ENCODE measurements at regions not wholly inside any gene's neighbourhood (a gene's known extent, or its start where the extent isn't known, plus 50 kb on each side); places are given as distances from the start of the nearest gene placed in this dataset.

GRCh38 chr12:124410354-124411175, 115.7 kb downstream of the RFLNA start:
- H3K36me3 ChIP-seq (ENCODE audit: insufficient read depth, low read length) = peaks cover 77% of the 10 kb centered on the region
- ATAC-seq (ENCODE audit: insufficient read depth, low read depth) = peak; percentile 69

GRCh38 chr12:124408822-124409517, 114.1 kb downstream of the RFLNA start:
- DNase-seq (no peak), ATAC-seq (ENCODE audit: insufficient read depth, low read depth) (no peak)
- H3K36me3 ChIP-seq (ENCODE audit: insufficient read depth, low read length) = peaks cover 73% of the 10 kb centered on the region
- no peak overlapping the region for H3K4me3 ChIP-seq (ENCODE audit: low read depth in 1 of 2, low read length in 2 of 2)
- no peak for TF ChIP-seq CTCF (IDR thresholded peaks at IDR 0.05; ENCODE audit: borderline replicate concordance, extremely low read depth, low read length, poor library complexity, severe bottlenecking)
- TF ChIP-seq EZH2 (IDR thresholded peaks at IDR 0.05; ENCODE audit: borderline replicate concordance, low read depth, low read length, severe bottlenecking) = no peak
- no peak overlapping the region for H2AFZ ChIP-seq (ENCODE audit: low read depth, low read length)
- no peak overlapping the region for H3K27ac ChIP-seq (ENCODE audit: low read length)
- H3K4me2 ChIP-seq (ENCODE audit: insufficient read depth, low read length) = no peak overlapping the region
- no peaks in the 10 kb centered on the region for H3K27me3 ChIP-seq (ENCODE audit: insufficient read depth, low read length, poor library complexity)
- peaks cover 83% of the 10 kb centered on the region for H4K20me1 ChIP-seq (ENCODE audit: insufficient read depth, low read length)
- H3K4me1 ChIP-seq (ENCODE audit: insufficient read depth, low read length) = no peaks in the 10 kb centered on the region
- H3K9me3 ChIP-seq (ENCODE audit: insufficient read depth, low read length, severe bottlenecking) = no peaks in the 10 kb centered on the region
- peaks cover 3% of the 10 kb centered on the region; the same call in 1 of the 2 replicates for H3K79me2 ChIP-seq (ENCODE audit: insufficient read depth, low read length)
- no peak overlapping the region for H3K9ac ChIP-seq (ENCODE audit: low read depth, low read length)

More at GRCh38 chr12:124410354-124411175, 115.7 kb downstream of the RFLNA start:
- no peaks in the 10 kb centered on the region for H3K9me3 ChIP-seq (ENCODE audit: insufficient read depth, low read length, severe bottlenecking)
- H3K27ac ChIP-seq (ENCODE audit: low read length) = peak overlapping the region; percentile 54; the same call in 1 of the 2 replicates
- H3K4me2 ChIP-seq (ENCODE audit: insufficient read depth, low read length) = no peak overlapping the region
- H2AFZ ChIP-seq (ENCODE audit: low read depth, low read length) = no peak overlapping the region
- TF ChIP-seq EZH2 (IDR thresholded peaks at IDR 0.05; ENCODE audit: borderline replicate concordance, low read depth, low read length, severe bottlenecking) (no peak), CTCF (IDR thresholded peaks at IDR 0.05; ENCODE audit: borderline replicate concordance, extremely low read depth, low read length, poor library complexity, severe bottlenecking) (no peak)
- no peaks in the 10 kb centered on the region for H3K27me3 ChIP-seq (ENCODE audit: insufficient read depth, low read length, poor library complexity)
- H4K20me1 ChIP-seq (ENCODE audit: insufficient read depth, low read length) = peaks cover 85% of the 10 kb centered on the region
- H3K79me2 ChIP-seq (ENCODE audit: insufficient read depth, low read length) = peaks cover 3% of the 10 kb centered on the region; the same call in 1 of the 2 replicates
- no peak overlapping the region for H3K4me3 ChIP-seq (ENCODE audit: low read depth in 1 of 2, low read length in 2 of 2)
- DNase-seq = peak; percentile 57
- H3K9ac ChIP-seq (ENCODE audit: low read depth, low read length) = no peak overlapping the region
- H3K4me1 ChIP-seq (ENCODE audit: insufficient read depth, low read length) = no peaks in the 10 kb centered on the region

- no peak for TF ChIP-seq CTCF (IDR thresholded peaks at IDR 0.05; ENCODE audit: borderline replicate concordance, extremely low read depth, low read length, poor library complexity, severe bottlenecking)
- TF ChIP-seq EZH2 (IDR thresholded peaks at IDR 0.05; ENCODE audit: borderline replicate concordance, low read depth, low read length, severe bottlenecking) = no peak
- no peaks in the 10 kb centered on the region for H3K9me3 ChIP-seq (ENCODE audit: insufficient read depth, low read length, severe bottlenecking)
Observed at GRCh38 chr12:124407074-124407473, 112.2 kb downstream of the RFLNA start.

More at GRCh38 chr12:124407074-124407473, 112.2 kb downstream of the RFLNA start:
- Histone ChIP-seq H4K20me1 (ENCODE audit: insufficient read depth, low read length) (peaks cover 77% of the 10 kb centered on the region), H3K27ac (ENCODE audit: low read length) (no peak overlapping the region), H3K36me3 (ENCODE audit: insufficient read depth, low read length) (peaks cover 66% of the 10 kb centered on the region), H2AFZ (ENCODE audit: low read depth, low read length) (no peak overlapping the region), H3K79me2 (ENCODE audit: insufficient read depth, low read length) (peaks cover 3% of the 10 kb centered on the region; the same call in 1 of the 2 replicates), H3K27me3 (ENCODE audit: insufficient read depth, low read length, poor library complexity) (no peaks in the 10 kb centered on the region), H3K4me1 (ENCODE audit: insufficient read depth, low read length) (no peaks in the 10 kb centered on the region), H3K9ac (ENCODE audit: low read depth, low read length) (no peak overlapping the region), H3K4me3 (ENCODE audit: low read depth in 1 of 2, low read length in 2 of 2) (no peak overlapping the region), H3K4me2 (ENCODE audit: insufficient read depth, low read length) (no peak overlapping the region)
- ATAC-seq (ENCODE audit: insufficient read depth, low read depth) (no peak), DNase-seq (no peak)
